MM.1S (cell line): ENCODE measurements at regions not wholly inside any gene's neighbourhood (a gene's known extent, or its start where the extent isn't known, plus 50 kb on each side); places are given as distances from the start of the nearest gene placed in this dataset.
"Not testable (repeated sequence)": the region's sequence is repeated elsewhere in the genome, so short reads cannot be mapped to it uniquely, and the experiment has no call there.

Experiments used
- DNase-seq: peaks from one replicate; pipeline ENCODE4 v3.0.0-alpha.2; 2015
- H2AFZ ChIP-seq: fragments of 300-600 bp; sonication (generic); 2 replicates; pipeline ENCODE4 v1.6.0; 2016; ENCODE audit warnings: antibody characterized with exemption, low read length
- H3F3A ChIP-seq: fragments of 300-600 bp; sonication (generic); 2 replicates; pipeline ENCODE4 v1.6.1; 2016; ENCODE audit warnings: mild to moderate bottlenecking, antibody characterized with exemption, low read length, moderate library complexity, mixed read lengths; ENCODE audit not compliant: insufficient read depth
- H3K27ac ChIP-seq: fragments of 300-600 bp; sonication (generic); 2 replicates; pipeline ENCODE4 v1.5.1; 2016; ENCODE audit warnings: mild to moderate bottlenecking, low read length
- H3K27me3 ChIP-seq: fragments of 300-600 bp; sonication (generic); replicated peaks from 2 replicates; pipeline ENCODE4 v1.6.0; 2016; ENCODE audit warnings: low read length; ENCODE audit not compliant: insufficient read depth
- H3K36me3 ChIP-seq: fragments of 300-600 bp; sonication (generic); replicated peaks from 2 replicates; pipeline ENCODE4 v1.6.1; 2016; ENCODE audit warnings: mild to moderate bottlenecking, low read length, mixed read lengths; ENCODE audit not compliant: insufficient read depth
- H3K4me1 ChIP-seq: fragments of 300-600 bp; sonication (generic); 2 replicates; pipeline ENCODE4 v1.6.1; 2016; ENCODE audit warnings: low read length, mixed read lengths
- H3K4me2 ChIP-seq: fragments of 300-600 bp; sonication (generic); 2 replicates; pipeline ENCODE4 v1.6.0; 2016; ENCODE audit warnings: low read depth, low read length
- H3K4me3 ChIP-seq: fragments of 300-600 bp; sonication (generic); 2 replicates; pipeline ENCODE4 v1.5.1; 2016; ENCODE audit warnings: low read length, mixed read lengths
- H3K79me2 ChIP-seq: fragments of 300-600 bp; sonication (generic); 2 replicates; pipeline ENCODE4 v1.6.1; 2016; ENCODE audit warnings: mixed run types, low read length, mixed read lengths
- H3K9ac ChIP-seq: fragments of 300-600 bp; sonication (generic); 2 replicates; pipeline ENCODE4 v1.6.1; 2016; ENCODE audit warnings: low read length, mixed read lengths
- H3K9me2 ChIP-seq: fragments of 300-600 bp; sonication (generic); replicated peaks from 2 replicates; pipeline ENCODE4 v1.6.1; 2016; ENCODE audit warnings: mild to moderate bottlenecking, low read length, mixed read lengths; ENCODE audit not compliant: insufficient read depth
- H3K9me3 ChIP-seq: fragments of 300-600 bp; sonication (generic); replicated peaks from 2 replicates; pipeline ENCODE4 v1.6.1; 2016; ENCODE audit warnings: mild to moderate bottlenecking, low read length, mixed read lengths; ENCODE audit not compliant: insufficient read depth
- H4K20me1 ChIP-seq: fragments of 300-600 bp; sonication (generic); 2 replicates; pipeline ENCODE4 v1.6.1; 2016; ENCODE audit warnings: mild to moderate bottlenecking, low read length, moderate library complexity, mixed read lengths; ENCODE audit not compliant: insufficient read depth
- CTCF ChIP-seq: fragments of 300-600 bp; sonication (generic); IDR thresholded peaks from 2 replicates; pipeline ENCODE4 v1.5.1; 2016; ENCODE audit warnings: antibody characterized with exemption, low read length, mixed read lengths
- EZH2 ChIP-seq: fragments of 300-600 bp; sonication (generic); optimal IDR thresholded peaks from 2 replicates; pipeline ENCODE3; 2017; ENCODE audit warnings: low read depth, mild to moderate bottlenecking, antibody characterized with exemption, low read length, mixed read lengths
- EZH2phosphoT487 ChIP-seq: fragments of 300-600 bp; sonication (generic); IDR thresholded peaks from 2 replicates; pipeline ENCODE4 v1.6.1; 2018; ENCODE audit warnings: antibody characterized with exemption, low read length

GRCh38 chr12:34108967-34109366, 86.7 kb downstream of the ALG10 start:
- Histone ChIP-seq H3K4me1 (no peaks in the 10 kb centered on the region), H4K20me1 (no peaks in the 10 kb centered on the region)

GRCh38 chr12:34109390-34109789, 87.1 kb downstream of the ALG10 start:
- Histone ChIP-seq H2AFZ (no peak overlapping the region), H3K4me1 (no peaks in the 10 kb centered on the region), H3K27me3 (no peaks in the 10 kb centered on the region), H3K4me3 (no peak overlapping the region), H3K4me2 (no peak overlapping the region), H3K9me3 (no peaks in the 10 kb centered on the region), H3K9ac (no peak overlapping the region), H3K9me2 (no peaks in the 10 kb centered on the region), H3F3A (no peaks in the 10 kb centered on the region), H3K79me2 (no peaks in the 10 kb centered on the region), H3K27ac (no peak overlapping the region), H3K36me3 (no peaks in the 10 kb centered on the region), H4K20me1 (no peaks in the 10 kb centered on the region)
- no peak for TF ChIP-seq CTCF
- TF ChIP-seq EZH2phosphoT487 = no peak
- no peak for TF ChIP-seq EZH2
- DNase-seq = no peak

More at GRCh38 chr12:34108967-34109366, 86.7 kb downstream of the ALG10 start:
- no peak overlapping the region for H3K4me2 ChIP-seq
- no peaks in the 10 kb centered on the region for H3K79me2 ChIP-seq
- H3K9me2 ChIP-seq = no peaks in the 10 kb centered on the region
- no peak overlapping the region for H3K27ac ChIP-seq
- no peaks in the 10 kb centered on the region for H3K27me3 ChIP-seq
- DNase-seq = no peak
- no peak overlapping the region for H3K4me3 ChIP-seq
- TF ChIP-seq EZH2 = no peak
- no peak for TF ChIP-seq CTCF
- no peak for TF ChIP-seq EZH2phosphoT487
- H3F3A ChIP-seq = no peaks in the 10 kb centered on the region
- H3K9me3 ChIP-seq = no peaks in the 10 kb centered on the region
- no peak overlapping the region for H3K9ac ChIP-seq
- no peak overlapping the region for H2AFZ ChIP-seq
- H3K36me3 ChIP-seq = no peaks in the 10 kb centered on the region

GRCh38 chr12:34109909-34110531, 87.7 kb downstream of the ALG10 start:
- H3F3A ChIP-seq, H3K9me2 ChIP-seq, H3K4me3 ChIP-seq, H3K27me3 ChIP-seq, H3K9ac ChIP-seq, H3K27ac ChIP-seq, H3K79me2 ChIP-seq, H3K4me2 ChIP-seq, DNase-seq, H3K4me1 ChIP-seq, H3K36me3 ChIP-seq, H4K20me1 ChIP-seq, H2AFZ ChIP-seq, H3K9me3 ChIP-seq: not testable (repeated sequence)

- no peak overlapping the region for H3K27ac ChIP-seq
- DNase-seq = no peak
- TF ChIP-seq CTCF (no peak), EZH2 (no peak), EZH2phosphoT487 (no peak)
- H3K27me3 ChIP-seq = no peaks in the 10 kb centered on the region
- H3K4me2 ChIP-seq = no peak overlapping the region
- H3K4me1 ChIP-seq = no peaks in the 10 kb centered on the region
- no peaks in the 10 kb centered on the region for H4K20me1 ChIP-seq
- H3F3A ChIP-seq = no peaks in the 10 kb centered on the region
- H3K36me3 ChIP-seq = no peaks in the 10 kb centered on the region
- H3K4me3 ChIP-seq = no peak overlapping the region
- H3K79me2 ChIP-seq = no peaks in the 10 kb centered on the region
- no peak overlapping the region for H2AFZ ChIP-seq
- H3K9ac ChIP-seq = no peak overlapping the region
- no peaks in the 10 kb centered on the region for H3K9me2 ChIP-seq
- H3K9me3 ChIP-seq = no peaks in the 10 kb centered on the region
Measured at GRCh38 chr12:34119366-34119765, 97.1 kb downstream of the ALG10 start.
